Psoas muscle (tissue), 7 donors: ENCODE measurements at regions not wholly inside any gene's neighbourhood (a gene's known extent, or its start where the extent isn't known, plus 50 kb on each side); places are given as distances from the start of the nearest gene placed in this dataset.

Source experiments
- ATAC-seq, 4 donors: fragments of 200-7000 bp; cut with Tn5 transposase; one replicate each; pipeline ENCODE4 v1.9.1; 2020; ENCODE audit warnings: moderate library complexity in 3 of 4, mild to moderate bottlenecking in 2 of 4
- DNase-seq, 2 donors: peaks; one replicate each; pipeline ENCODE4 v3.0.0-alpha.2; 2020
- H3K27ac ChIP-seq: fragments of 200-600 bp; one replicate; pipeline ENCODE4 v1.8.0; 2022
- H3K27me3 ChIP-seq, 3 donors: fragments of 200-600 bp in 1 of 3; one replicate each; pipeline versions ENCODE4 v1.6.1 to v1.8.0; 2013 to 2022; ENCODE audit warnings: low read length in 2 of 3, mild to moderate bottlenecking in 2 of 3, moderate library complexity in 1 of 3; ENCODE audit not compliant: insufficient read depth in 3 of 3
- H3K36me3 ChIP-seq, 2 donors: fragments of 200-600 bp in 1 of 2; one replicate each; pipeline versions ENCODE4 v1.6.1 to v1.8.0; 2013 to 2022; ENCODE audit warnings: low read depth in 1 of 2, mild to moderate bottlenecking in 1 of 2, moderate library complexity in 1 of 2; ENCODE audit not compliant: insufficient read depth in 1 of 2
- H3K4me1 ChIP-seq: fragments of 200-600 bp; one replicate; pipeline ENCODE4 v1.8.0; 2022
- H3K4me3 ChIP-seq: fragments of 200-600 bp; one replicate; pipeline ENCODE4 v1.8.0; 2022; ENCODE audit warnings: mild to moderate bottlenecking
- H3K9me3 ChIP-seq: fragments of 200-600 bp; one replicate; pipeline ENCODE4 v1.8.0; 2022
- CTCF ChIP-seq: fragments of 200-600 bp; IDR thresholded peaks from one replicate; pipeline ENCODE4 v1.8.0; 2022; ENCODE audit warnings: antibody characterized with exemption
- WGBS, 3 donors: extraction: QIAGEN DNeasy Blood & Tissue Kit; methylation state at CpG; one replicate each; pipeline versions ENCODE4 v1.1.6 to v1.1.7; 2013; 5-methylcytosine and 5-hydroxymethylcytosine counted together
- intact Hi-C, 2 donors: fragments of 100-400 bp; cut with DNase I; formaldehyde crosslinking; loops; one replicate each; pipeline versions ENCODE4 v1.11.0 to v1.14.2; 2022
- donor health status: healthy with polysubstance abuse.
- donor health status: DM: no; HTN: no; CAD: no; lungs with moderate emphysema.
- donor health status: Bipolar disorder and iron deficiency.
- donor health status: healthy.
- donor health status: DM: yes; HTN: yes; CAD: no.
- donor health status: DM: no; HTN: no; CAD: no.
- donor health status: DM: yes; HTN: yes; CAD: no.

- H3K4me3 ChIP-seq, result no peak overlapping the region
- no peaks in the 10 kb centered on the region for H3K9me3 ChIP-seq
- ATAC-seq, result no peak
- intact Hi-C loops, result no loop called here
- H3K36me3 ChIP-seq, result no peaks in the 10 kb centered on the region
- no peak for DNase-seq
- no peak overlapping the region for H3K27ac ChIP-seq
- H3K4me1 ChIP-seq, result no peaks in the 10 kb centered on the region
- no peak for TF ChIP-seq CTCF
- WGBS, 3 donors, result 89 to 93% (median 91%) methylated on average over 6 of the region's 6 CpGs
- no peaks in the 10 kb centered on the region for H3K27me3 ChIP-seq
These were observed 311.8 kb upstream of the TMTC1 start for GRCh38 chr12:30095511-30095910.

GRCh38 chr12:30092983-30093617, 309.4 kb upstream of the TMTC1 start:
- Histone ChIP-seq H3K27me3 (no peaks in the 10 kb centered on the region), H3K36me3 (no peaks in the 10 kb centered on the region), H3K4me3 (no peak overlapping the region), H3K9me3 (no peaks in the 10 kb centered on the region), H3K27ac (no peak overlapping the region), H3K4me1 (no peaks in the 10 kb centered on the region)
- WGBS, 3 donors, result 83 to 91% (median 87%) methylated on average over 4 of the region's 4 CpGs
- ATAC-seq (no peak), DNase-seq (no peak)
- no peak for TF ChIP-seq CTCF
- intact Hi-C loops, result no loop called here

GRCh38 chr12:30090258-30090657, 306.5 kb upstream of the TMTC1 start:
- DNase-seq, result no peak
- intact Hi-C loops, result no loop called here
- 71 to 85% (median 85%) methylated on average over 2 of the region's 2 CpGs for WGBS, 3 donors
- H3K27me3 ChIP-seq, result no peaks in the 10 kb centered on the region
- no peaks in the 10 kb centered on the region for H3K4me1 ChIP-seq
- ATAC-seq, result no peak
- H3K27ac ChIP-seq, result no peak overlapping the region
- TF ChIP-seq CTCF, result no peak
- H3K9me3 ChIP-seq, result no peaks in the 10 kb centered on the region
- no peaks in the 10 kb centered on the region for H3K36me3 ChIP-seq
- no peak overlapping the region for H3K4me3 ChIP-seq

GRCh38 chr12:30088259-30088995, 304.7 kb upstream of the TMTC1 start:
- 63 to 91% (median 74%) methylated on average over 3 of the region's 3 CpGs for WGBS, 3 donors
- Histone ChIP-seq H3K4me1 (no peaks in the 10 kb centered on the region), H3K4me3 (no peak overlapping the region), H3K27ac (no peak overlapping the region), H3K9me3 (no peaks in the 10 kb centered on the region), H3K36me3 (no peaks in the 10 kb centered on the region), H3K27me3 (no peaks in the 10 kb centered on the region)
- DNase-seq, result no peak
- intact Hi-C loops, result no loop called here
- no peak for ATAC-seq
- TF ChIP-seq CTCF, result no peak
